Smooth muscle cell of the brain vasculature (primary cell): ENCODE measurements at regions not wholly inside any gene's neighbourhood (a gene's known extent, or its start where the extent isn't known, plus 50 kb on each side); places are given as distances from the start of the nearest gene placed in this dataset.

ENCODE experiments used
- DNase-seq: peaks from one replicate; pipeline ENCODE4 v3.0.0-alpha.2; 2012; ENCODE audit warnings: low read depth, low spot score

DNA sequence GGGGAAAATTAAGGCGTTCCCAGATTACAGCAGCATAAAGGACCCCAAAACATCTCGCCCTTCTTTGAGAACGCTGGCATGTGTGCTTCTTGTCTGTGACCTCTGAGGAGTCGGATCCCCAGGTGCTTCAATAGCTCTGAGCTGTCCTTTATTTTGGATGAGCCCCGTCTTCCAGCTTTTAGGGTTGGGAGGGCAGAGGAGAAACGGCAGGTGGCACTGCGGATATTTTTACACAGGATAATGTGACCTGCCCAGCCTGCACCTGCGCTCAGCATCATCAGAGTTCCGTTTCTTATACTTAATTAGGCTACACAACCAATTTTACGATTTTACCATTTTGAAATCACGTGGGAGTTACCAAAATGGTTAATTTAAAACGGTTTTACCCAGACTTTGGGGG is 147.7 kb upstream of the RPS6KA2 start:
- DNase-seq, result no peak

DNA sequence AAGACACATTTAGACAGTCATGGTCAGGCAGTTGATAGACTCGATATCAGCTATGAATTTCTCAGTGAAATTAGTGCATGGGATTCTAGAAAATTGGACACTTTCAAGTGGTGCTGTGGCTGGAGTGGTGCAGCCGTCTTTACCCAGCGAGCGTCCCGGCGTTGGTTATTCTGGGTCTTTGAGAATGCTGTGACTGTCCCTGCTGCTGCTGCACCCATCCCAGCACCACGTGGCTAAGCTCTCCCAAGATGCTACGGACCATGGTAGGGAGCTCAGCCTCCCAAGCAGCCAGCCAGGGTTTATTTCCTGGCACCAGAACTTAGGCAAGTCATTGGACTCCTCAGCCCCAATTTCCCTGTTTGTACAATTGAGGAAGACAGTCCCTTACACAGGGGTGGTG is 147.2 kb upstream of the RPS6KA2 start:
- DNase-seq, result no peak

GRCh38 chr6:166772518-166772917 is 145.5 kb upstream of the RPS6KA2 start:
- no peak for DNase-seq

DNA sequence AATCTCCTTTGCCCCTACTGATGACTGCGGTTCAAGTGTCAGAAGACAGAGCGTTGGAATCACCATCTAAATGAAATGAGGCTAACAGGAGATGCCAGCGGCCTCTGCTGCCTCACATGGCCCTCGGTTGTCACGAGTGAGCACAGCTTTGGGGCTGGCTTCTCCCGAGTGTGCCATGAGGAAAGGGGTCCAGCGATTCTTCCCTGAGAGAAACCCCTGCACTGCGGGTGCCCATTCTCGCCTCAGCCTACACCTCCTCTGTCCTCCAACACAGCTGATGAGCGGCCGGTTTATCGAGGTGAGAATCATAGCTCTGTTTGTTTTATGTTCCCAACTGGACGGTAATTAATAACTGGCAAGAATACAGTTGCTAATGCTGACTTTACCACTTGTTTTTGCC is 144.7 kb upstream of the RPS6KA2 start:
- no peak for DNase-seq

DNA sequence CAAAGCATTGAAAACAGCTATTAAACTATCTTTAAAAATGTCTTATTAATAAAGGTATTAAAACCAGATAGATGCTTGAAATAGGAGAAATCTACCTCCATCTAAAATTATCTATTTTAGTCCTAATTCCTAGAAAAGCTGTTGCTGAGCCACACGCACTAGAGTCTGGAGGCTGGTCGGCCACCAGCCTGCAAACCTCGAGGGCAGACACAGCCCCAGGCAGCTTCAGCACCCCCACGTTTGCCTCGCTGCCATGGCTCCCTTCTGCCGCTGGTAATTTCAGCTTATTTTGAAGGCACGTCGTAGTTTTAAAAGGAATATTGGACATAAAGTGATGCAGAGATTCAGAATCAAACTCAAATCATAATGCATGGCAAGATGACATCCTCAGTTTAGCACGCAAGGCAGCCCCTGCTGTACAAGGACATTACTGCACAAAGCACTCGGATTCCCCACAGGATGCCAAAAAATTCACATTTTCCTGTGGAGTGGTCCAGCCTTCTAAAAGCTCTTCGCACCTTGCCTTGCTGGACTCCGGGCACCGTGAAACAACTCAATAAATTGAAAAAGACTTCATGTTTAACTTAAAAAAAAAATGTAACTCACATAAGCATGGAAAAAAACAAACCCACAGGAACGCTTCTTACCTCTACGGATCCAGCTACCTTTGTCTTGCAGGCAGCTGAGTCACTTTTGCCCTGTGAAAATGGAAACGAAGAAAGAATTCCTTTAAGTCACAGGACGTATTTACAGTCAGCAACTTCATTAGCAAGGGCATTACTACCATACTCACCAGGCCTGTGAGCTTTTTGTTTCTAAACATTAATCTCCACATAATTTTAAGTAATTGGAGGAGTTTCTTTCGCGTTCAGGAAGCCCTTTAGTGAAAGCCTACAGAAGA is 143.4 kb upstream of the RPS6KA2 start:
- no peak for DNase-seq

DNA sequence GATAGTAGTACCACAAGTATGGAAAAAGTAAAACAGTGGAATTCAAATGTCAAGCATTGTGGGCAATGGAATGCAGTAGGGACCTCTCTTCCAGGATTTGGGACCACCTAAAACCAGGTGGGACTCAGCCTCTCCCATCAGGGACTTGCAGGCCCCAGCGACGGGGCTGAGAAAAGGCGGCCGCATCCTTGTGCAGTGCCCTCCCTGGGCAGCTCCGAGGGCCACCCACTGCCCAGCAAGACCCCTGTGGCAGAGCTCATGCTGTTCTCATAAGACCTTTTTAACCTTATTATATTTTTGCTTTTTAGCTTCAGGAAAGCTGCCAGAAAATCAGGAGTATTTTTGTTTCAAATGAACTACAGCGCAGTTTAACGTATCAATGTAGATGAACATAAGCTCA is 142.6 kb upstream of the RPS6KA2 start:
- no peak for DNase-seq

DNA sequence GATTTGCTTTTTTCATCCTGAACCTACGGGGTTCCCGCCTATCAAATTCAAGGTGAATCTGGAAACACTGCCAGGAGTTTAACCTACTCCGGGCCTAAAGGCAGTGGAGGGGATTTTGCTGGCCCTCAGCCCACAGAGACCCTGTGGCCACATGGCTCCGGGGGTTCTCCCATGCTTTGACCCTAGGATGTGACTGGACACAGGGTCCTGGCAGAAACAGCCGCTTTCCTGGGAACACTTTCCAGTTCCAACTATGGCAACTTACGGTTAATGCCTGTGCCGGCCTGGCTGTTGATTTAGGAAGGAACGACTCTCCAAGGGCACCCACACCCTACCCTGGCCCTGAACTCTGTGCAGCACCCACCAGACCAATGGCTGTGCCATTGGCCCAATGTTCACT is 141.7 kb upstream of the RPS6KA2 start:
- no peak for DNase-seq

DNA sequence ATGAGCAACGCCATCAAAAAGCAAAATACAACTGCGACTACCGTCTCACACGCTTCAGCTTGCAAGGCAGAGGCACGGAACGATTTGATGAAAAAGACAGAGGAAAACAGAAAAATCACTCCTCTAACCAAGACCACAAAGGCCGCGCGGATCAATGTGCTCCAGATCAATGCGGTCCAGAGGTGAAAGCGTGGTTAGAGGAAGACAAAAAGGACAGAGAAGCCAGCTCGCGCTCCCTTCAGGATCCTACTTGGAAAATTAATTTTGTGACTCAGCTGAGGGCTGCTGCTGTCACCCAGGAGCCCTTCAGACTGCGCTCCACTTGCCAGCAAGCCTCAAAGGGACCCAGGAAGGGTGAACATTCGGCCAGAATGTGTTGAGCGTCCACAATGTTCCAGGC is 140.2 kb upstream of the RPS6KA2 start:
- no peak for DNase-seq

GRCh38 chr6:166766769-166767168 is 139.7 kb upstream of the RPS6KA2 start:
- no peak for DNase-seq

DNA sequence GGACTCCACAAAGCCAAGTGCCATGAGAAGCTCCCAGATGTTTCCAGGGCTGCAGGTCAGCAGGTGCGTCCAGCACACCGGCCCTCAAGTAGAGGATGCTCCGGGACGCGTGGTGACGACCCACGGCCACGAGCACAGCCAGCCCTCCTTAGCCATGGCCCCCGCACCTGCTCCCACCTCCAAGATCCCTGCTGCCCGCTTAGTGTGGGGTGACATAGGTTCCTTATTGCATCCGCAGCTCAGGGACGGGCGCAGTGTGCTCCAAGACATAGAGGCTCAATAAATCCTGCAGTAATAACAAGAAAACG is 138.1 kb upstream of the RPS6KA2 start:
- no peak for DNase-seq

DNA sequence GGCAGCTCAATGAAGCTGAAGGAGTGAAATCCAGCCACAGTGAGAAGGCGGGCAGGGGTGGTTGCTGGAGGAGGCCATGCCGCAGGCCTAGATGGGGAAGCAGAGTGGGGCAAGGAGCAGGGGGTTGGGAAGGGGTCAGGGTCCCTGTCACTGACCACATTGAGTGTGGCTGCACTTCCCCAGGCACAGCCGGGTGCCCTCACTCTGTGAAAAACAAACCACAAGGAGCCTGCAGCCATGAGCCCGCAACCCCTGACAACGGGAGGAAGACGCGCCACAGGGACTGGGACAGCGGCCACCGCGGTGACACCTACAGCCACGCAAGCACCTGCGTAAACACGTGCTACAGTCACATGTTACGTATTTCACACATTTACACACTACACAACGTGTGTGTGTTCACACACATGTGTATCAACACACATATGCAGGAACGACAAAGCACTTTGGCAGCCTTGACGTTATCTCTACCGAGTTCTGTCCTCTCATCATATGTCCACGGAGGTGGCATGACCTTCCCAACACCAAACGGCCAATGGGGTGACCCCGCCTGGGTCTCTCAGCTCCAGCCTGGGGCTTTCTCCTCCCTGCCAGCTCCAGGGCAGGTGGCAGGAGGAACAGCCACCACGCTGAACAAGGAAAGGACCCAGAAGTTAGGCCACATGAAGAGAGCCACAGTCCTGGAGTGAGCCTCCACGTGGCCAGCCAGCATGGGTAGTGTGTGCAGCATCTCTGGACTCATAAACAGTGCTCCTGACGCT is 137.6 kb upstream of the RPS6KA2 start:
- DNase-seq, result no peak

GRCh38 chr6:166763606-166764472 is 136.8 kb upstream of the RPS6KA2 start:
- DNase-seq, result no peak

DNA sequence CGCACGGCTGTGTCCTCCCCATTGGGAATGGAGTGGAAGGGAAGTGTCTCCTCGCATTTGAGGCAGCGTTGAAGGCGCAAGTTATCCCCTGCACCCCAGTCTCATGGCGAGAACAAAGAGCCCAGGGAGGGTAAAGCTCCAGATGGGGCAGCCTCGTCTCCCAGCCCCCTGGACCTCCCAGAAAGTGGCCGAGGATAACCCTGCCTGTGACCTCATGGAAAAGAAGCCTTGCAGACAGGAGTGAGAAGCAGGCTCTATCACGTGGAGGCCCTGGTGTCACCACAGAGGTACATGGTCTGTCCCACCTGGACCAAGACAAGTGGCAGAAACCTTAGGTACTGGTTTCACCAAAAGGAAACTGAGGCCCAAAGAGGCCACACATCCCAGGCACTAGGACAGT is 134.8 kb upstream of the RPS6KA2 start:
- DNase-seq, result no peak

- no peak for DNase-seq
Measured at GRCh38 chr6:166760288-166760687, 133.2 kb upstream of the RPS6KA2 start.

GRCh38 chr6:166758136-166758704 is 131.2 kb upstream of the RPS6KA2 start:
- DNase-seq, result no peak

DNA sequence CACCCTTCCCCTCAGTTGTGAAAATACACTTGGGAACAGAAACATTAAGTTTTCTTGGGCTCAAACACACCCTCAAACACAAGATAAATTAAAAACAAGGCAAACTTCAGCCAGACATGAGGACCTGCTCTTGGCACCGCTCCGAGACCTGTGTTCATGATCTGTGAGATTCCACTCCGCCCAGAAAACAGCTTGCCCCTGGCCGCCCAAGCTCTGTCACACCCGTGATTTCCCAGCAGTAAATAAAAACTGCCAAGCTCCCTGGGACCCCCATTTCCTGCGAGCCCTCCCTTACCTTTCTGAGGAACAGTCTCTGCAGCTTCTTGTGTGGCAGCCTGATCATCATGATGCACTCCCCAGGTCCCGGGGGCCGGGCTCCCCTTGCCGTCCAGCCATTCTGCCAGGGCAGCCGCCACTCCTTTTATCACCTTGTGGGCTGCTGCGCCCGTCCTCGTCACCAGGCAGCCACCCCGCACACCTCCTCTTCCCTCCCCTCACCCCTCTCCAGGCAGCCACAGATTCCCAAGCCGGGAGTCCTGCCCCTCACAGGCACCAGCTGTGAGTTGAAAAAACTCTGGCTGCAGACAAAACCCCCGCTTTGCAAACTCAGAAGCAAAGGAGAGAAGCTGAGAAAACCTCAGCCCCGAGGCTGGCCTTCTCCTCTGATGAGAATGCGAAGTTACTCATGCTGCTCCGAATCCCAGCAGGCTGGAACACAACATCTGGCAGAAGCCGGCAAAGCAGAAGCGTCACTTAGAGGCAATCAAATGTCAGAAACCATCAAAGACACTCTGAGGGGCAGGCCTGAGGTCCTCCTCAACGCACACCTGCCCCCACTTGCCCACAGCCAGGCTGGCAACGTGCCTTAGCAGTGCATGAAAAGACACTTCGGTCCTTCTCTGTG is 130.4 kb upstream of the RPS6KA2 start:
- DNase-seq, result peak; percentile 36

- no peak for DNase-seq
Measured at GRCh38 chr6:166754218-166755030, 127.4 kb upstream of the RPS6KA2 start.

DNA sequence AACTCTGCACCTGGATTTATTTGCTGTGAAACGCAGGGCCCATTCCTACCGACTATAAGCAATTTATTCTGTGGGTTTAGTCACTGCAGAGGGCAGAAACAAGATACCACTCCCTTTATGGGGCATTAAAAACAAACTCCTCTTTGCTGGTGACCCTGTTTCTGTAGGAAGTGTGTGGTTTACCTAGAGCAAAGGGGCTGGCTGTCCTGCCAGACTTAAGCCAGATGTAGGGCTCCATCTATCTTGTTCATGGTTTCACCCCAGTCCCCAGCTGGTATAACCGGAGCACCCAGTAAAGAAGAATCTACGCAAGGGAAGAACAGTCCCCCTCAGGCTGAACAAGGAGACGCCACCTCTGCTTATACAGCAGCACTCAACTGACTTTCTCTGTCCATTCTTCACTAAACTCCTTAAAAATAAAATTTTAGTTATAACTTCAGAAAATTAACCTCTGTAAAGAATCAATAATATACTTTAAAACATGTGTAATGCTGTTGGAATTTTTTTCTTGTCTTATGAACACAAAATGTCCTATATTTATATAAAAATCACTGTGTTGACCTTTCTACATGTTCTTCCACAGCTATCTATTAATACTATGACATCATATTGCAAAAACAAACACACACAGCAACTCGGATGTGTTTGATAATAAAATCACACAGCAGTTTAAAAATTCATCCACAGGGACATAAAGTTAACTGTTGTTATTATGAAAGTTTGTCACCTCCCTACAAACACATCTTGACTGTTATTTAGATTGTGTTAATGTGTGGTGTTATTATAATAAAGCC is 126.1 kb upstream of the RPS6KA2 start:
- no peak for DNase-seq

- DNase-seq, result no peak
Measured at GRCh38 chr6:166752097-166752496, 125.0 kb upstream of the RPS6KA2 start.
